HFF-Myc (cell line): ENCODE measurements at regions not wholly inside any gene's neighbourhood (a gene's known extent, or its start where the extent isn't known, plus 50 kb on each side); places are given as distances from the start of the nearest gene placed in this dataset.

ENCODE experiments used
- DNase-seq: peaks from one replicate; pipeline ENCODE4 v3.0.0-alpha.2; 2011; ENCODE audit warnings: low read depth; ENCODE audit errors: extremely low read depth
- H3K4me3 ChIP-seq: replicated peaks from 2 replicates; pipeline ENCODE4 v1.5.1; 2011; ENCODE audit warnings: low read depth, mild to moderate bottlenecking, control low read depth, low read length
- CTCF ChIP-seq: IDR thresholded peaks from 2 replicates; pipeline ENCODE4 v1.5.1; 2012; ENCODE audit warnings: mild to moderate bottlenecking, low read depth, low read length, control low read depth; ENCODE audit errors: missing control alignments

- no peak for DNase-seq
- no peak for TF ChIP-seq CTCF
- no peak overlapping the region for H3K4me3 ChIP-seq
These were observed 71.0 kb downstream of the NENF start for GRCh38 chr1:212503714-212504113.

GRCh38 chr1:212504171-212504803, 71.6 kb downstream of the NENF start:
- H3K4me3 ChIP-seq = no peak overlapping the region
- no peak for TF ChIP-seq CTCF
- no peak for DNase-seq

GRCh38 chr1:212506666-212507065, 73.9 kb downstream of the NENF start:
- no peak for DNase-seq
- TF ChIP-seq CTCF = no peak
- H3K4me3 ChIP-seq = no peak overlapping the region

- TF ChIP-seq CTCF = no peak
- DNase-seq = no peak
- H3K4me3 ChIP-seq = no peak overlapping the region
These were observed 74.6 kb downstream of the NENF start for GRCh38 chr1:212507369-212507768.

GRCh38 chr1:212512816-212513559, 80.3 kb downstream of the NENF start:
- no peak for TF ChIP-seq CTCF

GRCh38 chr1:212513586-212513985, 80.9 kb downstream of the NENF start:
- no peak for DNase-seq
- H3K4me3 ChIP-seq = no peak overlapping the region
- TF ChIP-seq CTCF = no peak

More at GRCh38 chr1:212512816-212513559, 80.3 kb downstream of the NENF start:
- H3K4me3 ChIP-seq = no peak overlapping the region
- no peak for DNase-seq
